ENCODE measurements at regions not wholly inside any gene's neighbourhood (a gene's known extent, or its start where the extent isn't known, plus 50 kb on each side); places are given as distances from the start of the nearest gene placed in this dataset.

GRCh38 chr4:123455360-123455759, 58.8 kb downstream of the SPRY1 start:
- H3K4me3 ChIP-seq (ENCODE audit: low read length): no peak overlapping the region
- TF ChIP-seq ZNF274 (IDR thresholded peaks at IDR 0.05; ENCODE audit: low read depth, low read length): no peak

- no peak for TF ChIP-seq ZNF274 (IDR thresholded peaks at IDR 0.05; ENCODE audit: low read depth, low read length)
- no peak overlapping the region for H3K4me3 ChIP-seq (ENCODE audit: low read length)
Observed at GRCh38 chr4:123462007-123462406, 65.4 kb downstream of the SPRY1 start.

GRCh38 chr4:123463869-123464268, 67.3 kb downstream of the SPRY1 start:
- TF ChIP-seq ZNF274 (IDR thresholded peaks at IDR 0.05; ENCODE audit: low read depth, low read length): no peak
- H3K4me3 ChIP-seq (ENCODE audit: low read length): no peak overlapping the region

- TF ChIP-seq ZNF274 (IDR thresholded peaks at IDR 0.05; ENCODE audit: low read depth, low read length): no peak
- H3K4me3 ChIP-seq (ENCODE audit: low read length): no peak overlapping the region
Observed at GRCh38 chr4:123465416-123465815, 68.8 kb downstream of the SPRY1 start.

- no peak for TF ChIP-seq ZNF274 (IDR thresholded peaks at IDR 0.05; ENCODE audit: low read depth, low read length)
- no peak overlapping the region for H3K4me3 ChIP-seq (ENCODE audit: low read length)
Observed at GRCh38 chr4:123466080-123466785, 69.6 kb downstream of the SPRY1 start.

GRCh38 chr4:123468479-123469031, 72.0 kb downstream of the SPRY1 start:
- H3K4me3 ChIP-seq (ENCODE audit: low read length): no peak overlapping the region
- TF ChIP-seq ZNF274 (IDR thresholded peaks at IDR 0.05; ENCODE audit: low read depth, low read length): no peak

GRCh38 chr4:123469245-123469644, 72.7 kb downstream of the SPRY1 start:
- TF ChIP-seq ZNF274 (IDR thresholded peaks at IDR 0.05; ENCODE audit: low read depth, low read length): no peak
- no peak overlapping the region for H3K4me3 ChIP-seq (ENCODE audit: low read length)

- no peak overlapping the region for H3K4me3 ChIP-seq (ENCODE audit: low read length)
- TF ChIP-seq ZNF274 (IDR thresholded peaks at IDR 0.05; ENCODE audit: low read depth, low read length): no peak
Observed at GRCh38 chr4:123469696-123470095, 73.1 kb downstream of the SPRY1 start.

GRCh38 chr4:123470640-123471039, 74.0 kb downstream of the SPRY1 start:
- H3K4me3 ChIP-seq (ENCODE audit: low read length): no peak overlapping the region
- TF ChIP-seq ZNF274 (IDR thresholded peaks at IDR 0.05; ENCODE audit: low read depth, low read length): no peak

GRCh38 chr4:123471655-123472369, 75.2 kb downstream of the SPRY1 start:
- no peak overlapping the region for H3K4me3 ChIP-seq (ENCODE audit: low read length)
- TF ChIP-seq ZNF274 (IDR thresholded peaks at IDR 0.05; ENCODE audit: low read depth, low read length): no peak

- no peak for TF ChIP-seq ZNF274 (IDR thresholded peaks at IDR 0.05; ENCODE audit: low read depth, low read length)
- no peak overlapping the region for H3K4me3 ChIP-seq (ENCODE audit: low read length)
Observed at GRCh38 chr4:123474817-123475216, 78.2 kb downstream of the SPRY1 start.

- TF ChIP-seq ZNF274 (IDR thresholded peaks at IDR 0.05; ENCODE audit: low read depth, low read length): no peak
- H3K4me3 ChIP-seq (ENCODE audit: low read length): no peak overlapping the region
Observed at GRCh38 chr4:123476089-123476488, 79.5 kb downstream of the SPRY1 start.

GRCh38 chr4:123477711-123478209, 81.2 kb downstream of the SPRY1 start:
- H3K4me3 ChIP-seq (ENCODE audit: low read length): no peak overlapping the region
- no peak for TF ChIP-seq ZNF274 (IDR thresholded peaks at IDR 0.05; ENCODE audit: low read depth, low read length)

- no peak for TF ChIP-seq ZNF274 (IDR thresholded peaks at IDR 0.05; ENCODE audit: low read depth, low read length)
- H3K4me3 ChIP-seq (ENCODE audit: low read length): no peak overlapping the region
Observed at GRCh38 chr4:123478859-123479345, 82.3 kb downstream of the SPRY1 start.

GRCh38 chr4:123479944-123480343, 83.3 kb downstream of the SPRY1 start:
- no peak for TF ChIP-seq ZNF274 (IDR thresholded peaks at IDR 0.05; ENCODE audit: low read depth, low read length)
- no peak overlapping the region for H3K4me3 ChIP-seq (ENCODE audit: low read length)

All from GM08714 (cell line).